Esophagus muscularis mucosa (tissue), 2 donors: ENCODE measurements at regions not wholly inside any gene's neighbourhood (a gene's known extent, or its start where the extent isn't known, plus 50 kb on each side); places are given as distances from the start of the nearest gene placed in this dataset.

ENCODE experiments used
- POLR2A ChIP-seq: fragments of 450-650 bp; IDR thresholded peaks from one replicate; pipeline ENCODE4 v1.6.1; 2017; ENCODE audit warnings: antibody characterized with exemption, moderate library complexity, mild to moderate bottlenecking, low read depth
- POLR2AphosphoS5 ChIP-seq, 2 donors: sonication (generic); formaldehyde crosslinking; IDR thresholded peaks; one replicate each; pipeline ENCODE4 v1.6.1; 2017; ENCODE audit warnings: antibody characterized with exemption in 2 of 2

DNA sequence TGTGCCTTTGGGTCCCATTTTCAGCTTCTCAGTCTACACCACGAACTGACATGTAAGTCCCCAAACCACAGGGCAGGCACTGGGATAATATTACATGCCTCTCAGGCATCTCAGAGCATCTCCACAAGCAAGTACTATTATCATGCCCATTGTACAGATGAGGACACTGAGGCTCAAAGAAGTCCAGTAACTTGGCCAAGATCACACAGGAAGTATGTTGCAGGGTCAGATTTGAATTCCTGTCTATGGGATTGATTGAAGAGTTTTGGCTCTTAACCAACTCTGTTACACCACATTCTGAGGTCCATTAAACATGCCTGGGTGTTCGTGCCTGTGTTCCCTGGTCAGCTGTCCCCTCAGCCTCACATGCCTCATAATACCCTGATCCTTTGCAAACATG lies 319.8 kb downstream of the FOXO1 start:
- TF ChIP-seq POLR2AphosphoS5 (IDR thresholded peaks at IDR 0.05) (no peak), POLR2A (no peak)
